Adrenal gland (tissue), 9 donors: ENCODE measurements at regions not wholly inside any gene's neighbourhood (a gene's known extent, or its start where the extent isn't known, plus 50 kb on each side); places are given as distances from the start of the nearest gene placed in this dataset.

ENCODE experiments used
- DNase-seq, 7 donors: peaks; one replicate each; pipeline ENCODE4 v3.0.0-alpha.2; 2019 to 2020
- H3K27ac ChIP-seq, 5 donors: fragments of 200-600 bp; sonication (generic) in 4 of 5; 1 replicate in 3 of 5; 2 replicates in 2 of 5; pipeline versions ENCODE4 v1.5.1 to v1.8.0; 2016 to 2020; ENCODE audit warnings: mild to moderate bottlenecking in 1 of 5
- H3K27me3 ChIP-seq: fragments of 200-600 bp; 2 replicates; pipeline ENCODE4 v1.8.0; 2021
- H3K36me3 ChIP-seq, 2 donors: fragments of 200-600 bp; replicated peaks in 1 of 2; 1 replicate in 1 of 2; 2 replicates in 1 of 2; pipeline versions ENCODE4 v1.5.1 to v1.8.0; 2018 to 2022
- H3K4me1 ChIP-seq, 2 donors: fragments of 200-600 bp; replicated peaks in 1 of 2; 1 replicate in 1 of 2; 2 replicates in 1 of 2; pipeline versions ENCODE4 v1.5.1 to v1.8.0; 2018 to 2021
- H3K4me3 ChIP-seq, 4 donors: fragments of 200-600 bp; sonication (generic) in 3 of 4; one replicate each; pipeline ENCODE4 v1.5.1; 2016 to 2018
- H3K9me3 ChIP-seq, 3 donors: fragments of 200-600 bp; sonication (generic) in 1 of 3; replicated peaks in 1 of 3; 1 replicate in 2 of 3; 2 replicates in 1 of 3; pipeline versions ENCODE4 v1.5.1 to v1.8.0; 2016 to 2021
- CTCF ChIP-seq, 6 experiments: fragments of 450-650 bp in 4 of 6; fragments of 200-600 bp in 2 of 6; sonication (generic) in 1 of 6; IDR thresholded peaks; 1 replicate in 5 of 6; 2 replicates in 1 of 6; pipeline versions ENCODE4 v1.5.1 to v1.8.0; 2016 to 2021; ENCODE audit warnings: antibody characterized with exemption in 6 of 6, mild to moderate bottlenecking in 2 of 6, moderate library complexity in 1 of 6
- POLR2A ChIP-seq, 2 donors: fragments of 450-650 bp; IDR thresholded peaks; one replicate each; pipeline ENCODE4 v1.6.1; 2017; ENCODE audit warnings: antibody characterized with exemption in 2 of 2, mild to moderate bottlenecking in 2 of 2, moderate library complexity in 1 of 2
- WGBS, 4 donors: extraction: QIAGEN DNeasy Blood & Tissue Kit in 2 of 4; methylation state at CpG; one replicate each; pipeline versions ENCODE4 v1.1.5 to v1.1.7; 2013 to 2017; 5-methylcytosine and 5-hydroxymethylcytosine counted together
- intact Hi-C, 2 donors: fragments of 100-400 bp; cut with DNase I; formaldehyde crosslinking; loops; one replicate each; pipeline versions ENCODE4 v1.14.1 to v1.15.0; 2022 to 2023
- donor health status: healthy with polysubstance abuse.
- donor health status: Bipolar disorder and iron deficiency.
- donor health status: DM: yes; HTN: yes; CAD: no.
- donor health status: DM: no; HTN: no; CAD: no.
- donor health status: DM: no; HTN: no; CAD: no.

GRCh38 chr3:22088204-22088603 is 337.2 kb upstream of the ZNF385D start:
- 72 to 86% (median 81%) methylated on average over 3 of the region's 3 CpGs for WGBS, 4 donors
- intact Hi-C loops, result no loop called here

GRCh38 chr3:22089284-22089683 is 338.3 kb upstream of the ZNF385D start:
- 13 to 18% (median 14%) methylated on average over 4 of the region's 4 CpGs for WGBS, 4 donors
- Histone ChIP-seq H3K4me1 (no peaks in the 10 kb centered on the region), H3K36me3 (no peaks in the 10 kb centered on the region), H3K27me3 (no peaks in the 10 kb centered on the region), H3K9me3 (no peaks in the 10 kb centered on the region), H3K4me3 (no peak overlapping the region), H3K27ac (no peak overlapping the region)
- intact Hi-C loops, result no loop called here
- DNase-seq, result no peak
- TF ChIP-seq CTCF (IDR thresholded peaks at IDR 0.05) (peak in 3 of 6 experiments; percentile 20 to 44 (median 24)), POLR2A (IDR thresholded peaks at IDR 0.05) (no peak)

More at GRCh38 chr3:22088204-22088603, 337.2 kb upstream of the ZNF385D start:
- DNase-seq, result no peak
- Histone ChIP-seq H3K36me3 (no peaks in the 10 kb centered on the region), H3K9me3 (no peaks in the 10 kb centered on the region), H3K27me3 (no peaks in the 10 kb centered on the region), H3K27ac (no peak overlapping the region), H3K4me1 (no peaks in the 10 kb centered on the region), H3K4me3 (no peak overlapping the region)
- no peak for TF ChIP-seq POLR2A (IDR thresholded peaks at IDR 0.05)
- no peak for TF ChIP-seq CTCF (IDR thresholded peaks at IDR 0.05)

- DNase-seq, result no peak
- Histone ChIP-seq H3K36me3 (no peaks in the 10 kb centered on the region), H3K27ac (no peak overlapping the region), H3K4me3 (no peak overlapping the region), H3K4me1 (no peaks in the 10 kb centered on the region), H3K27me3 (no peaks in the 10 kb centered on the region), H3K9me3 (no peaks in the 10 kb centered on the region)
- TF ChIP-seq CTCF (IDR thresholded peaks at IDR 0.05), result no peak
- TF ChIP-seq POLR2A (IDR thresholded peaks at IDR 0.05), result no peak
- 76 to 94% (median 86%) methylated on average over 2 of the region's 2 CpGs for WGBS, 4 donors
- intact Hi-C loops, result no loop called here
These were observed 340.3 kb upstream of the ZNF385D start for GRCh38 chr3:22091329-22091728.

- no peaks in the 10 kb centered on the region for H3K9me3 ChIP-seq
- WGBS, 4 donors, result 37 to 50% (median 43%) methylated on average over 2 of the region's 2 CpGs
- no peak for TF ChIP-seq POLR2A (IDR thresholded peaks at IDR 0.05)
These were observed 347.0 kb upstream of the ZNF385D start for GRCh38 chr3:22098021-22098420.

GRCh38 chr3:22101351-22101750 is 350.3 kb upstream of the ZNF385D start:
- WGBS, 4 donors, result 64 to 76% (median 69%) methylated on average over 6 of the region's 6 CpGs
- DNase-seq, result no peak
- Histone ChIP-seq H3K4me1 (no peaks in the 10 kb centered on the region), H3K9me3 (no peaks in the 10 kb centered on the region), H3K4me3 (no peak overlapping the region), H3K27me3 (no peaks in the 10 kb centered on the region), H3K36me3 (no peaks in the 10 kb centered on the region), H3K27ac (no peak overlapping the region)
- no peak for TF ChIP-seq CTCF (IDR thresholded peaks at IDR 0.05)
- no peak for TF ChIP-seq POLR2A (IDR thresholded peaks at IDR 0.05)
- intact Hi-C loops, result no loop called here

More at GRCh38 chr3:22098021-22098420, 347.0 kb upstream of the ZNF385D start:
- H3K36me3 ChIP-seq, result no peaks in the 10 kb centered on the region
- intact Hi-C loops, result no loop called here
- H3K27ac ChIP-seq, result no peak overlapping the region
- DNase-seq, result no peak
- H3K4me1 ChIP-seq, result no peaks in the 10 kb centered on the region
- H3K4me3 ChIP-seq, result no peak overlapping the region
- no peaks in the 10 kb centered on the region for H3K27me3 ChIP-seq
